ENCODE measurements at regions not wholly inside any gene's neighbourhood (a gene's known extent, or its start where the extent isn't known, plus 50 kb on each side); places are given as distances from the start of the nearest gene placed in this dataset.

DNA sequence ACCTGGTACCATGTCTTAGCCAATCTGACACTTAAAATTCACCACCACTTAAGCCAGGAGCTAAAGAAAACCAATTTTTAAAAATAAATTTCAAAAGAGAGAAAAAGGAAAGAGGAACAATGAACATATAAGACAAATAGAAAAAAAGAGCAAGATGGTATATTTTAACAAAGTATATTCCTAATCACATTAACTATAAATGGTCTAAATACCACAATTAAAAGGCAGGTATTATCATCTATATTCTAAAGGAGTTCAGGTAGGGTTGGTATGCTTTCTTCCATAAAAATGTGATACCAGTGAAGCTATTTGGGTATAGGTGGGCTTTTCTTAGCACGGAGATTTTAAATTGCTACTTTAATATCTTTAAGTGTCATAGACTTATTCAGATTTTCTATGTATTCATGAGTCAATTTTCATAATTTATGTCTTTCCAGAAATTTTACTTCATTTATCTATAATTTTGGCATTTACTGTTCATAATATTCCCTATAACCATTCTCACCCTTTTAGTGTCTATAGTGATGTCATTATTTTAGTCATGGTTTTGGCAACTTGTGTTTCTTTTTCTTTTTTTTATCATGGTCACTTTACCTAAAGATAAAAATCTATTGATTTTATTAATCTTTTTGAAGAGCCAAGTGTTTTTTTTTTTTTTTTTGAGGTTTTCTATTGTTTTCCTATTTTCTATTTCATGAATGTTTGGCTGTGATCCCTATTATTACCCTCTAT lies 56.5 kb upstream of the IGLL5 start:
- Mint-ChIP-seq H3K4me1 (no peaks in the 10 kb centered on the region), H3K27ac (no peak overlapping the region), H3K4me3 (no peak overlapping the region), H3K36me3 (ENCODE audit: insufficient read depth in 1 of 3, low read depth in 3 of 3) (no peaks in the 10 kb centered on the region), H3K9me3 (peaks cover 11 to 16% of the 10 kb centered on the region in 2 experiments; a peak in 4 of 5 replicates), H3K27me3 (ENCODE audit: low read depth) (peaks cover 96% of the 10 kb centered on the region)
- no peak overlapping the region for H2AK5ac ChIP-seq (ENCODE audit: insufficient read length, low read length)
- no peak overlapping the region for H2AFZ ChIP-seq (ENCODE audit: low read length)
- H4K5ac ChIP-seq (ENCODE audit: insufficient read length, low read depth, low read length), result no peak overlapping the region
- no peak overlapping the region for H3T11ph ChIP-seq (ENCODE audit: low read length)
- H2BK15ac ChIP-seq (ENCODE audit: low read depth, low read length), result no peak overlapping the region
- H3K56ac ChIP-seq (ENCODE audit: insufficient read length, low read depth, low read length), result no peak overlapping the region
- H3K27me3 ChIP-seq (ENCODE audit: insufficient read depth, low read length), result peaks cover 17% of the 10 kb centered on the region; the same call in 1 of the 2 replicates
- H3K23me2 ChIP-seq (ENCODE audit: insufficient read length, low read depth, low read length, poor library complexity, severe bottlenecking), result no peaks in the 10 kb centered on the region
- no peak overlapping the region for H4K8ac ChIP-seq (replicated peaks; ENCODE audit: insufficient read length, low read depth, low read length)
- H3K27ac ChIP-seq (ENCODE audit: insufficient read length, low read depth, low read length), result no peak overlapping the region
- H4K91ac ChIP-seq (ENCODE audit: insufficient read length, low read depth, low read length), result no peak overlapping the region
- no peak overlapping the region for H3K14ac ChIP-seq (ENCODE audit: insufficient read depth, low read length)
- H2BK20ac ChIP-seq (ENCODE audit: low read depth, low read length, poor library complexity, severe bottlenecking), result no peak overlapping the region
- no peak overlapping the region for H3K23ac ChIP-seq (ENCODE audit: insufficient read length, low read depth, low read length)
- no peak for DNase-seq
- H3K4ac ChIP-seq (ENCODE audit: low read depth, low read length), result no peak overlapping the region
- H3K18ac ChIP-seq (ENCODE audit: insufficient read length, low read depth, low read length), result no peak overlapping the region
- no CpG with 5 or more reads among the region's 1 CpG for WGBS (ENCODE audit: extremely low coverage, insufficient read length, low lambda C conversion rate)
- H2BK12ac ChIP-seq (ENCODE audit: insufficient read length, low read depth, low read length), result no peak overlapping the region
- no peak overlapping the region for H2BK5ac ChIP-seq (ENCODE audit: insufficient read length, low read length)
- no peak overlapping the region for H3K9ac ChIP-seq (ENCODE audit: extremely low read depth, insufficient read length, low read length)
- no peaks in the 10 kb centered on the region for H4K20me1 ChIP-seq (ENCODE audit: control insufficient read depth, insufficient read depth, insufficient read length)
- no peak overlapping the region for H3K4me2 ChIP-seq (ENCODE audit: insufficient read depth, insufficient read length, low read length)
- no peaks in the 10 kb centered on the region for H3K9me3 ChIP-seq (ENCODE audit: control insufficient read depth, low read depth, low read length)
- H3K79me2 ChIP-seq (ENCODE audit: insufficient read depth, low read length), result no peaks in the 10 kb centered on the region
- H2BK120ac ChIP-seq (ENCODE audit: low read depth, low read length, poor library complexity, severe bottlenecking), result no peak overlapping the region
- no peaks in the 10 kb centered on the region for H3K4me1 ChIP-seq (ENCODE audit: insufficient read depth, low read length)
- TF ChIP-seq, protein P1, sequence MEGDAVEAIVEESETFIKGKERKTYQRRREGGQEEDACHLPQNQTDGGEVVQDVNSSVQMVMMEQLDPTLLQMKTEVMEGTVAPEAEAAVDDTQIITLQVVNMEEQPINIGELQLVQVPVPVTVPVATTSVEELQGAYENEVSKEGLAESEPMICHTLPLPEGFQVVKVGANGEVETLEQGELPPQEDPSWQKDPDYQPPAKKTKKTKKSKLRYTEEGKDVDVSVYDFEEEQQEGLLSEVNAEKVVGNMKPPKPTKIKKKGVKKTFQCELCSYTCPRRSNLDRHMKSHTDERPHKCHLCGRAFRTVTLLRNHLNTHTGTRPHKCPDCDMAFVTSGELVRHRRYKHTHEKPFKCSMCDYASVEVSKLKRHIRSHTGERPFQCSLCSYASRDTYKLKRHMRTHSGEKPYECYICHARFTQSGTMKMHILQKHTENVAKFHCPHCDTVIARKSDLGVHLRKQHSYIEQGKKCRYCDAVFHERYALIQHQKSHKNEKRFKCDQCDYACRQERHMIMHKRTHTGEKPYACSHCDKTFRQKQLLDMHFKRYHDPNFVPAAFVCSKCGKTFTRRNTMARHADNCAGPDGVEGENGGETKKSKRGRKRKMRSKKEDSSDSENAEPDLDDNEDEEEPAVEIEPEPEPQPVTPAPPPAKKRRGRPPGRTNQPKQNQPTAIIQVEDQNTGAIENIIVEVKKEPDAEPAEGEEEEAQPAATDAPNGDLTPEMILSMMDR (conservative IDR thresholded peaks at IDR 0.05), result no peak
- no peaks in the 10 kb centered on the region for H3K79me1 ChIP-seq (ENCODE audit: insufficient read depth, low read depth, low read length, poor library complexity, severe bottlenecking)
